T-helper 2 cell treated with Interferon-gamma antibody and Interleukin-4, amounts not matched to agents 100 ng/mL and 5 ng/mL, for 36 hours (primary cell): ENCODE measurements at regions not wholly inside any gene's neighbourhood (a gene's known extent, or its start where the extent isn't known, plus 50 kb on each side); places are given as distances from the start of the nearest gene placed in this dataset.
"Not testable (repeated sequence)": the region's sequence is repeated elsewhere in the genome, so short reads cannot be mapped to it uniquely, and the experiment has no call there.

Source experiments
- intact Hi-C: fragments of 100-400 bp; cut with micrococcal nuclease; formaldehyde crosslinking; loops from one replicate; pipeline ENCODE4 v1.15.1; 2023

- intact Hi-C loops = no loop called here
These were observed 137.9 kb downstream of the CDH26 start for GRCh38 chr20:60096166-60096565.

- intact Hi-C loops = no loop called here
These were observed 139.1 kb downstream of the CDH26 start for GRCh38 chr20:60097285-60097684.

- intact Hi-C loops = no loop called here
These were observed 142.6 kb downstream of the CDH26 start for GRCh38 chr20:60100780-60101179.

GRCh38 chr20:60101201-60101890, 143.1 kb downstream of the CDH26 start:
- intact Hi-C loops = no loop called here

GRCh38 chr20:60101891-60102281, 143.7 kb downstream of the CDH26 start:
- intact Hi-C loops = no loop called here

- intact Hi-C loops = no loop called here
These were observed 144.5 kb downstream of the CDH26 start for GRCh38 chr20:60102665-60103210.

GRCh38 chr20:60104993-60105803, 147.0 kb downstream of the CDH26 start:
- intact Hi-C loops = no loop called here

GRCh38 chr20:60106186-60106585, 148.0 kb downstream of the CDH26 start:
- intact Hi-C loops = not testable (repeated sequence)

GRCh38 chr20:60107621-60108390, 149.6 kb downstream of the CDH26 start:
- intact Hi-C loops = no loop called here

- intact Hi-C loops = no loop called here
These were observed 150.2 kb downstream of the CDH26 start for GRCh38 chr20:60108397-60108796.

GRCh38 chr20:60113024-60113724, 155.0 kb downstream of the CDH26 start:
- intact Hi-C loops = no loop called here

- intact Hi-C loops = no loop called here
These were observed 155.5 kb downstream of the CDH26 start for GRCh38 chr20:60113771-60114170.

GRCh38 chr20:60115451-60115850, 157.2 kb downstream of the CDH26 start:
- intact Hi-C loops = no loop called here

- intact Hi-C loops = no loop called here
These were observed 158.1 kb downstream of the CDH26 start for GRCh38 chr20:60116128-60116909.

GRCh38 chr20:60117065-60117464, 158.8 kb downstream of the CDH26 start:
- intact Hi-C loops = no loop called here

GRCh38 chr20:60121903-60122302, 163.7 kb downstream of the CDH26 start:
- intact Hi-C loops = no loop called here

- intact Hi-C loops = no loop called here
These were observed 164.4 kb downstream of the CDH26 start for GRCh38 chr20:60122671-60123070.

GRCh38 chr20:60123096-60123495, 164.9 kb downstream of the CDH26 start:
- intact Hi-C loops = no loop called here

- intact Hi-C loops = no loop called here
These were observed 165.4 kb downstream of the CDH26 start for GRCh38 chr20:60123652-60124051.

GRCh38 chr20:60124776-60125381, 166.7 kb downstream of the CDH26 start:
- intact Hi-C loops = no loop called here
